Right lobe of liver (tissue), 6 donors: ENCODE measurements at regions not wholly inside any gene's neighbourhood (a gene's known extent, or its start where the extent isn't known, plus 50 kb on each side); places are given as distances from the start of the nearest gene placed in this dataset.
"Not testable (repeated sequence)": the region's sequence is repeated elsewhere in the genome, so short reads cannot be mapped to it uniquely, and the experiment has no call there.

Experiments
- ATAC-seq, 4 donors: fragments of 200-7000 bp; cut with Tn5 transposase; one replicate each; pipeline ENCODE4 v1.9.1; 2020; ENCODE audit warnings: mild to moderate bottlenecking in 4 of 4, moderate library complexity in 4 of 4
- DNase-seq, 3 donors: peaks; one replicate each; pipeline ENCODE4 v3.0.0-alpha.2; 2020
- H3K27ac ChIP-seq, 3 donors: fragments of 200-600 bp; one replicate each; pipeline ENCODE4 v1.8.0; 2022
- H3K27me3 ChIP-seq, 2 donors: fragments of 200-600 bp; one replicate each; pipeline ENCODE4 v1.8.0; 2022
- H3K36me3 ChIP-seq, 4 donors: fragments of 200-600 bp; sonication (generic) in 1 of 4; one replicate each; pipeline versions ENCODE4 v1.5.1 to v1.8.0; 2017 to 2022; ENCODE audit warnings: control low read depth in 1 of 4
- H3K4me1 ChIP-seq, 4 donors: fragments of 200-600 bp; sonication (generic) in 1 of 4; one replicate each; pipeline versions ENCODE4 v1.5.1 to v1.8.0; 2017 to 2022; ENCODE audit warnings: control low read depth in 1 of 4
- H3K4me3 ChIP-seq, 3 donors: fragments of 200-600 bp; one replicate each; pipeline ENCODE4 v1.8.0; 2022
- H3K9me3 ChIP-seq, 4 donors: fragments of 200-600 bp; sonication (generic) in 1 of 4; one replicate each; pipeline versions ENCODE4 v1.5.1 to v1.8.0; 2017 to 2022; ENCODE audit warnings: control low read depth in 1 of 4
- CTCF ChIP-seq, 4 donors: fragments of 200-600 bp in 3 of 4; fragments of 450-650 bp in 1 of 4; IDR thresholded peaks; one replicate each; pipeline versions ENCODE4 v1.5.1 to v1.8.0; 2016 to 2022; ENCODE audit warnings: antibody characterized with exemption in 4 of 4, mild to moderate bottlenecking in 2 of 4
- POLR2A ChIP-seq: fragments of 450-650 bp; IDR thresholded peaks from one replicate; pipeline ENCODE4 v1.6.1; 2017; ENCODE audit warnings: antibody characterized with exemption, mild to moderate bottlenecking
- WGBS: methylation state at CpG from one replicate; pipeline ENCODE4 v1.1.6; 2018; ENCODE audit warnings: low coverage, low lambda C conversion rate; ENCODE audit not compliant: insufficient coverage; ENCODE audit errors: missing lambda C conversion rate; 5-methylcytosine and 5-hydroxymethylcytosine counted together
- intact Hi-C, 2 donors: fragments of 100-400 bp; cut with DNase I; formaldehyde crosslinking; loops; one replicate each; pipeline versions ENCODE4 v1.11.2 to v1.14.1; 2022
- donor health status: DM: no; HTN: yes; CAD: no.
- donor health status: DM: no; HTN: no; CAD: no.
- donor health status: DM: no; HTN: no; CAD: no.
- donor health status: DM: no; HTN: yes; CAD: no.
- donor health status: DM: no; HTN: yes; CAD: no.

GRCh38 chr14:105968291-105968690, 441.9 kb downstream of the TMEM121 start:
- H3K4me1 ChIP-seq: no peaks in the 10 kb centered on the region
- no peak for ATAC-seq
- no peaks in the 10 kb centered on the region for H3K27me3 ChIP-seq
- intact Hi-C loops: no loop called here
- no peaks in the 10 kb centered on the region for H3K9me3 ChIP-seq
- whole genome bisulfite sequencing: 50% methylated on average over 5 of the region's 11 CpGs
- H3K4me3 ChIP-seq: no peak overlapping the region
- no peaks in the 10 kb centered on the region for H3K36me3 ChIP-seq
- no peak overlapping the region for H3K27ac ChIP-seq
- TF ChIP-seq CTCF (IDR thresholded peaks at IDR 0.05) (no peak), POLR2A (no peak)
- no peak for DNase-seq

GRCh38 chr14:105969026-105969425, 442.6 kb downstream of the TMEM121 start:
- DNase-seq, H3K4me3 ChIP-seq, H3K4me1 ChIP-seq, H3K27ac ChIP-seq, H3K9me3 ChIP-seq, H3K36me3 ChIP-seq, H3K27me3 ChIP-seq, intact Hi-C loops, ATAC-seq: not testable (repeated sequence)
- WGBS: 25% methylated on average over 5 of the region's 6 CpGs

- H3K4me3 ChIP-seq, H3K9me3 ChIP-seq, H3K27ac ChIP-seq, ATAC-seq, DNase-seq, H3K27me3 ChIP-seq, H3K4me1 ChIP-seq, intact Hi-C loops, H3K36me3 ChIP-seq: not testable (repeated sequence)
- 71% methylated on average over 5 of the region's 8 CpGs for WGBS
Measured at GRCh38 chr14:105970821-105971220, 444.4 kb downstream of the TMEM121 start.

GRCh38 chr14:105971593-105972500, 445.5 kb downstream of the TMEM121 start:
- H3K4me3 ChIP-seq: no peak overlapping the region
- DNase-seq (no peak), ATAC-seq (no peak)
- H3K9me3 ChIP-seq: no peaks in the 10 kb centered on the region
- no peak overlapping the region for H3K27ac ChIP-seq
- intact Hi-C loops: no loop called here
- no peaks in the 10 kb centered on the region for H3K36me3 ChIP-seq
- WGBS: 74% methylated on average over 14 of the region's 35 CpGs
- TF ChIP-seq CTCF (IDR thresholded peaks at IDR 0.05): no peak
- TF ChIP-seq POLR2A: no peak
- H3K27me3 ChIP-seq: no peaks in the 10 kb centered on the region
- H3K4me1 ChIP-seq: no peaks in the 10 kb centered on the region

GRCh38 chr14:105974902-105975301, 448.5 kb downstream of the TMEM121 start:
- H3K36me3 ChIP-seq: no peaks in the 10 kb centered on the region
- ATAC-seq: no peak
- intact Hi-C loops: no loop called here

More at GRCh38 chr14:105974902-105975301, 448.5 kb downstream of the TMEM121 start:
- WGBS: no CpG with 5 or more reads among the region's 6 CpGs
- no peaks in the 10 kb centered on the region for H3K4me1 ChIP-seq
- no peak overlapping the region for H3K4me3 ChIP-seq
- no peaks in the 10 kb centered on the region for H3K9me3 ChIP-seq
- TF ChIP-seq CTCF (IDR thresholded peaks at IDR 0.05) (peak in 2 of 4 donors; percentile 12 to 13), POLR2A (no peak)
- H3K27ac ChIP-seq: no peak overlapping the region
- DNase-seq: no peak
- H3K27me3 ChIP-seq: no peaks in the 10 kb centered on the region
